Gastrocnemius medialis (tissue), 4 donors: ENCODE measurements at regions not wholly inside any gene's neighbourhood (a gene's known extent, or its start where the extent isn't known, plus 50 kb on each side); places are given as distances from the start of the nearest gene placed in this dataset.

Experiments used
- CTCF ChIP-seq, 5 experiments: fragments of 450-650 bp in 3 of 5; fragments of 200-600 bp in 2 of 5; sonication (generic) in 2 of 5; IDR thresholded peaks in 4 of 5; conservative IDR thresholded peaks in 1 of 5; 1 replicate in 4 of 5; 2 replicates in 1 of 5; pipeline ENCODE4 v1.5.1; 2016 to 2019; ENCODE audit warnings: antibody characterized with exemption in 5 of 5, mild to moderate bottlenecking in 3 of 5, moderate library complexity in 3 of 5
- POLR2A ChIP-seq, 2 donors: fragments of 450-650 bp; IDR thresholded peaks; one replicate each; pipeline ENCODE4 v1.6.1; 2017; ENCODE audit warnings: antibody characterized with exemption in 2 of 2, mild to moderate bottlenecking in 2 of 2, moderate library complexity in 2 of 2

GRCh38 chr12:87092421-87092820 lies 836.2 kb upstream of the MGAT4C start:
- TF ChIP-seq CTCF (IDR thresholded peaks at IDR 0.05 in 4 of 5, conservative IDR thresholded peaks at IDR 0.05 in 1 of 5), result no peak
- TF ChIP-seq POLR2A (IDR thresholded peaks at IDR 0.05), result no peak
